ENCODE measurements at regions not wholly inside any gene's neighbourhood (a gene's known extent, or its start where the extent isn't known, plus 50 kb on each side); places are given as distances from the start of the nearest gene placed in this dataset.

- no peak for DNase-seq
- intact Hi-C loops (cut with DNase I) = no loop called here
Measured at GRCh38 chr2:217701622-217702021, 301.2 kb downstream of the TNS1 start.

- intact Hi-C loops (cut with DNase I) = no loop called here
Measured at GRCh38 chr2:217698691-217699090, 304.1 kb downstream of the TNS1 start.

GRCh38 chr2:217695033-217695520, 307.7 kb downstream of the TNS1 start:
- no peak for DNase-seq
- intact Hi-C loops (cut with DNase I) = no loop called here

More at GRCh38 chr2:217698691-217699090, 304.1 kb downstream of the TNS1 start:
- no peak for DNase-seq

- no peak for DNase-seq
- intact Hi-C loops (cut with DNase I) = no loop called here
Measured at GRCh38 chr2:217694291-217694690, 308.5 kb downstream of the TNS1 start.

GRCh38 chr2:217693363-217693762, 309.4 kb downstream of the TNS1 start:
- intact Hi-C loops (cut with DNase I) = no loop called here
- DNase-seq = no peak

GRCh38 chr2:217691920-217692666, 310.7 kb downstream of the TNS1 start:
- intact Hi-C loops (cut with DNase I) = no loop called here
- no peak for DNase-seq

GRCh38 chr2:217691516-217691915, 311.3 kb downstream of the TNS1 start:
- DNase-seq = no peak
- intact Hi-C loops (cut with DNase I) = no loop called here

- intact Hi-C loops (cut with DNase I) = no loop called here
- no peak for DNase-seq
Measured at GRCh38 chr2:217689053-217689452, 313.7 kb downstream of the TNS1 start.

GRCh38 chr2:217688494-217688893, 314.3 kb downstream of the TNS1 start:
- no peak for DNase-seq
- intact Hi-C loops (cut with DNase I) = no loop called here

- no peak for DNase-seq
- intact Hi-C loops (cut with DNase I) = no loop called here
Measured at GRCh38 chr2:217687771-217688170, 315.0 kb downstream of the TNS1 start.

- DNase-seq = no peak
- intact Hi-C loops (cut with DNase I) = no loop called here
Measured at GRCh38 chr2:217685255-217685605, 317.6 kb downstream of the TNS1 start.

GRCh38 chr2:217684431-217685254, 318.2 kb downstream of the TNS1 start:
- no peak for DNase-seq
- intact Hi-C loops (cut with DNase I) = no loop called here

GRCh38 chr2:217683106-217683870, 319.5 kb downstream of the TNS1 start:
- intact Hi-C loops (cut with DNase I) = no loop called here
- no peak for DNase-seq

- no peak for DNase-seq
- intact Hi-C loops (cut with DNase I) = no loop called here
Measured at GRCh38 chr2:217681791-217682190, 321.0 kb downstream of the TNS1 start.

- intact Hi-C loops (cut with DNase I) = no loop called here
- DNase-seq = no peak
Measured at GRCh38 chr2:217680381-217680780, 322.4 kb downstream of the TNS1 start.

- intact Hi-C loops (cut with DNase I) = no loop called here
Measured at GRCh38 chr2:217673627-217674026, 329.2 kb downstream of the TNS1 start.

GRCh38 chr2:217672472-217672871, 330.3 kb downstream of the TNS1 start:
- intact Hi-C loops (cut with DNase I) = no loop called here

More at GRCh38 chr2:217673627-217674026, 329.2 kb downstream of the TNS1 start:
- DNase-seq = no peak

GRCh38 chr2:217671871-217672270, 330.9 kb downstream of the TNS1 start:
- DNase-seq = no peak
- intact Hi-C loops (cut with DNase I) = no loop called here

More at GRCh38 chr2:217672472-217672871, 330.3 kb downstream of the TNS1 start:
- DNase-seq = no peak

- DNase-seq = no peak
- intact Hi-C loops (cut with DNase I) = no loop called here
Measured at GRCh38 chr2:217671075-217671474, 331.7 kb downstream of the TNS1 start.

- DNase-seq = no peak
- intact Hi-C loops (cut with DNase I) = no loop called here
Measured at GRCh38 chr2:217669831-217670230, 333.0 kb downstream of the TNS1 start.
